A673 (cell line): ENCODE measurements at regions not wholly inside any gene's neighbourhood (a gene's known extent, or its start where the extent isn't known, plus 50 kb on each side); places are given as distances from the start of the nearest gene placed in this dataset.

Source experiments
- BruUV-seq: library from RNA; stranded (reverse); fragments of 400-500 nt; replicated peaks from 2 replicates; lab custom pipeline; 2021; lab: Mats Ljungman, UMichigan
- CTCF ChIA-PET: fragments of 300-600 bp; sonication (Branson Sonifier 250); formaldehyde crosslinking; loops from one replicate; lab custom pipeline; 2022; ENCODE audit warnings: antibody characterized with exemption; lab: Charles Lee
- POLR2A ChIA-PET: fragments of 300-600 bp; sonication (Branson Sonifier 250); formaldehyde crosslinking; loops from one replicate; lab custom pipeline; 2022; ENCODE audit warnings: antibody characterized with exemption; ENCODE audit not compliant: low non-redundant PET; lab: Charles Lee
- DNase-seq: peaks from one replicate; pipeline ENCODE4 v3.0.0-alpha.2; 2015; ENCODE audit warnings: low spot score
- H3K27ac ChIP-seq: fragments of 200-600 bp; sonication (generic); 2 replicates; pipeline ENCODE4 v1.5.1; 2016; ENCODE audit warnings: mixed run types, low read depth, mild to moderate bottlenecking, mixed read lengths, antibody characterized with exemption, low read length; ENCODE audit not compliant: poor library complexity, severe bottlenecking
- H3K27me3 ChIP-seq: fragments of 200-600 bp; sonication (generic); replicated peaks from 2 replicates; pipeline ENCODE4 v1.6.1; 2017; ENCODE audit warnings: mixed run types, low read depth, mild to moderate bottlenecking, mixed read lengths, antibody characterized with exemption, low read length; ENCODE audit not compliant: insufficient read depth, poor library complexity
- H3K36me3 ChIP-seq: fragments of 200-600 bp; sonication (generic); 2 replicates; pipeline ENCODE4 v1.6.1; 2016; ENCODE audit warnings: mixed run types, mild to moderate bottlenecking, mixed read lengths, antibody characterized with exemption, low read length; ENCODE audit not compliant: insufficient read depth, poor library complexity, severe bottlenecking
- H3K4me1 ChIP-seq: fragments of 200-600 bp; sonication (generic); 2 replicates; pipeline ENCODE4 v1.6.1; 2017; ENCODE audit warnings: mixed run types, mild to moderate bottlenecking, mixed read lengths, antibody characterized with exemption, low read length; ENCODE audit not compliant: insufficient read depth, poor library complexity, severe bottlenecking
- H3K4me3 ChIP-seq: fragments of 200-600 bp; sonication (generic); 2 replicates; pipeline ENCODE4 v1.5.1; 2016; ENCODE audit warnings: low read depth, mixed run types, mild to moderate bottlenecking, mixed read lengths, low read length; ENCODE audit not compliant: poor library complexity, severe bottlenecking
- H3K9me3 ChIP-seq: fragments of 200-600 bp; sonication (generic); 2 replicates; pipeline ENCODE4 v1.6.1; 2016; ENCODE audit warnings: mixed run types, low read depth, mild to moderate bottlenecking, mixed read lengths, antibody characterized with exemption, low read length; ENCODE audit not compliant: poor library complexity, severe bottlenecking
- EZH2 ChIP-seq: fragments of 200-600 bp; sonication (generic); IDR thresholded peaks from 2 replicates; pipeline ENCODE4 v1.6.1; 2017; ENCODE audit warnings: borderline replicate concordance, low read depth, mild to moderate bottlenecking, mixed read lengths, antibody characterized with exemption, low read length; ENCODE audit not compliant: poor library complexity, severe bottlenecking
- intact Hi-C: fragments of 100-400 bp; cut with micrococcal nuclease; formaldehyde crosslinking; loops from one replicate; pipeline ENCODE4 v1.10.0; 2022; ENCODE audit not compliant: unreplicated experiment
- TF ChIP-seq, protein P1 (sequence below): fragments of 300-800, 200-600 bp; sonication (generic); conservative IDR thresholded peaks from 2 replicates; pipeline ENCODE4 v1.5.1; 2017; ENCODE audit warnings: low read depth, mild to moderate bottlenecking, antibody characterized with exemption, low read length, moderate library complexity, mixed read lengths

DNA sequence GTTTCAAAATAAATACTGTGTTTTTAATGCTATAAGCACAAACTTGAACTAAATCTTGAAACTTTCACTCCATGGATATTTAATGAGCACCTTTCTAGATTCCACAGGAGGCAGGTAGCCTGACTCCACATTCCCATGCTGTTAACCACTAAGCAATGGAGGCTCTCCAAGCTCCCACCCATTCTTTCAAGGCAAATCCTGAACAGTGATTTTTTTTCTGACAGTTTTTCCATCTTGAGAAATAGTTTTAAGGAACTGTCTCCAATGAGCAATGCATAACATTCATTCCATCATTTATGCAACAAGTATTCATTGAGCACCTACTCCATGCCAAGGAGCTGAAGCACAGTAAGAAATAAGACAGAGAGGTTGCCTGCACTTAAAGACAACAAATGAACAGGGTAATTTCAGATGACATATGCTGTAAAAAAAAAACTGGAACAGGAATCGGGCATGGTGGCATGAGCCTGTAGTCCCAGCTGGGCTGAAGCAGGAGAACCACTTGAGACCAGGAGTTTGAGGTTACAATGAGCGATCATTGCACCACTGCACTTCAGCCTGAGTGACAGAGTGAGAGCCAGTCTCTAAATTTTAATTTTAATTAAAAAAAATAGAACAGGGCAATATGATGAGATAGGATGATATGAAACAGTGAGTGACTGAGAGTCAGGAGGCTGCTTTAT lies 102.3 kb upstream of the CPSF6 start:
- Histone ChIP-seq H3K4me1 (no peaks in the 10 kb centered on the region), H3K36me3 (no peaks in the 10 kb centered on the region), H3K27ac (no peak overlapping the region), H3K27me3 (peaks cover 4% of the 10 kb centered on the region), H3K4me3 (no peak overlapping the region), H3K9me3 (peaks cover 5% of the 10 kb centered on the region)
- no TSS peak for BruUV-seq
- TF ChIP-seq, protein P1, sequence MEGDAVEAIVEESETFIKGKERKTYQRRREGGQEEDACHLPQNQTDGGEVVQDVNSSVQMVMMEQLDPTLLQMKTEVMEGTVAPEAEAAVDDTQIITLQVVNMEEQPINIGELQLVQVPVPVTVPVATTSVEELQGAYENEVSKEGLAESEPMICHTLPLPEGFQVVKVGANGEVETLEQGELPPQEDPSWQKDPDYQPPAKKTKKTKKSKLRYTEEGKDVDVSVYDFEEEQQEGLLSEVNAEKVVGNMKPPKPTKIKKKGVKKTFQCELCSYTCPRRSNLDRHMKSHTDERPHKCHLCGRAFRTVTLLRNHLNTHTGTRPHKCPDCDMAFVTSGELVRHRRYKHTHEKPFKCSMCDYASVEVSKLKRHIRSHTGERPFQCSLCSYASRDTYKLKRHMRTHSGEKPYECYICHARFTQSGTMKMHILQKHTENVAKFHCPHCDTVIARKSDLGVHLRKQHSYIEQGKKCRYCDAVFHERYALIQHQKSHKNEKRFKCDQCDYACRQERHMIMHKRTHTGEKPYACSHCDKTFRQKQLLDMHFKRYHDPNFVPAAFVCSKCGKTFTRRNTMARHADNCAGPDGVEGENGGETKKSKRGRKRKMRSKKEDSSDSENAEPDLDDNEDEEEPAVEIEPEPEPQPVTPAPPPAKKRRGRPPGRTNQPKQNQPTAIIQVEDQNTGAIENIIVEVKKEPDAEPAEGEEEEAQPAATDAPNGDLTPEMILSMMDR = no peak
- no peak for TF ChIP-seq EZH2
- ChIA-PET POLR2A (no interaction called here), CTCF (no interaction called here)
- intact Hi-C loops = no loop called here
- DNase-seq = no peak

DNA sequence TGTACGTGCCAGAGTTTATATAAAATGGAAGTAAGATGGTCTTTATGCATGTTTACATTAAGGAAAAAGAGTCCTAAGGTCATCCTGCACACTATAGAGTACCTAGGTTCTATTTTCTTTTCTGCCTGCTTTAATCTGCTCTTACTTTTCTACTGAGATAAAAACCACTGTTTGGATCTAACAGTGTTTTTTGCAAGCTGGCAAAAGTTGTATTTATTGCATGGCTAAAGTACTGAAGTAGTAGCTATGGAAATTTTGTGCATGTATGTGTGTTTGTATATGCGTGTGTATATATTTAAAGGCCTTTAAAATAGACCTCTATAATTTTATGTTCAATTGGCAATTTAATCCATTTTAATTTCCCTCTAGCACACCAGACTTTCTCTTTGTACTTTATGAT lies 98.3 kb upstream of the CPSF6 start:
- Histone ChIP-seq H3K4me1 (no peaks in the 10 kb centered on the region), H3K9me3 (peaks cover 5% of the 10 kb centered on the region)
- intact Hi-C loops = no loop called here

DNA sequence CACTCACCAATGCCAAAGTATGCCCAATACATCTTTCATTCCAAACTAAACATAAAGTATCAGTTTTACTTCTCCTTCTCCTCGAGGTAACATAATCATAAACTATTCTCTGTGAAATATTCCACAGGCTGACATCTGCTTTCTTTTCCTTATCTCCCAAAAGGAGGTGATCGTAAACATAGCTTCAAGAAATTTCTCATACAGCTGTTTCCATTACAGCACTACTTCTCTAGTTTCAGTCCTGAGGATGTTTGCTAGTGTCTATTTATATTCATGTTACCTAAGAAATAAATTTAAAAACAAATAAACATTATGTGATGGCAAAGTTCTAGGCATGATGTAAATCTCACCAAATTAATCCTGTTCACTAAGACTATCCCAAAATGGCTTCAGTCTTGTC lies 90.1 kb upstream of the CPSF6 start:
- intact Hi-C loops = no loop called here
- Histone ChIP-seq H3K27ac (no peak overlapping the region), H3K4me3 (no peak overlapping the region), H3K27me3 (no peaks in the 10 kb centered on the region), H3K4me1 (no peaks in the 10 kb centered on the region), H3K9me3 (no peaks in the 10 kb centered on the region), H3K36me3 (no peaks in the 10 kb centered on the region)
- no peak for DNase-seq
- ChIA-PET POLR2A (no interaction called here), CTCF (no interaction called here)
- BruUV-seq = no TSS peak
- no peak for TF ChIP-seq EZH2
- TF ChIP-seq, protein P1 = no peak

More for the DNA sequence above, 98.3 kb upstream of the CPSF6 start:
- no peak for DNase-seq
- BruUV-seq = no TSS peak
- Histone ChIP-seq H3K4me3 (no peak overlapping the region), H3K27ac (no peak overlapping the region), H3K36me3 (no peaks in the 10 kb centered on the region), H3K27me3 (no peaks in the 10 kb centered on the region)
- ChIA-PET CTCF (no interaction called here), POLR2A (no interaction called here)
- TF ChIP-seq EZH2 = no peak
- TF ChIP-seq, protein P1 = no peak
